Fibroblast of pulmonary artery (primary cell): ENCODE measurements at regions not wholly inside any gene's neighbourhood (a gene's known extent, or its start where the extent isn't known, plus 50 kb on each side); places are given as distances from the start of the nearest gene placed in this dataset.

Experiments
- DNase-seq: peaks from one replicate; pipeline ENCODE4 v3.0.0-alpha.2; 2010; ENCODE audit warnings: low read depth
- H3K4me3 ChIP-seq: replicated peaks from 2 replicates; pipeline ENCODE4 v1.5.1; 2011; ENCODE audit warnings: low read depth, mild to moderate bottlenecking, control low read depth, low read length, moderate library complexity
- TF ChIP-seq, protein P1 (sequence below): IDR thresholded peaks from 2 replicates; pipeline ENCODE4 v1.5.1; 2011; ENCODE audit warnings: mild to moderate bottlenecking, control low read depth, low read length, inconsistent platforms; ENCODE audit errors: missing control alignments

DNA sequence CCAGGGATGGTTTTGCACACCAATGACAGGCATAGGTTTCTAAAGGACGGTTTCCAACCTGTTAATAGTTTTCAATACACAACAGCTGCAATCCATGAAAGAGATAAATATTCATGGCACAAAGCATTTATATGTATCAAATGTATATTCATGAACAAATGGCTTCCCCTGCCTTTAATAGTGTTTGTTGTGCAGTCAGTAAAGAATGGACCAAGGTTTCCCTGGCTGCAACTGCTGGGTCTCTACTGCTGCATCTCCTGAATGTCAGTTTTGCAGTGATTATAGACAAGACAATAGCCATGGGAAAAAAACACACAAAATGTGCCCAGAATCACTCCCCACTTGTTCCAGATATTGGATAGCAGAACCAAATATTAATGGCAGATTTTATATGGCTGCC is 284.1 kb downstream of the BTG1 start:
- no peak for DNase-seq
- TF ChIP-seq, protein P1, sequence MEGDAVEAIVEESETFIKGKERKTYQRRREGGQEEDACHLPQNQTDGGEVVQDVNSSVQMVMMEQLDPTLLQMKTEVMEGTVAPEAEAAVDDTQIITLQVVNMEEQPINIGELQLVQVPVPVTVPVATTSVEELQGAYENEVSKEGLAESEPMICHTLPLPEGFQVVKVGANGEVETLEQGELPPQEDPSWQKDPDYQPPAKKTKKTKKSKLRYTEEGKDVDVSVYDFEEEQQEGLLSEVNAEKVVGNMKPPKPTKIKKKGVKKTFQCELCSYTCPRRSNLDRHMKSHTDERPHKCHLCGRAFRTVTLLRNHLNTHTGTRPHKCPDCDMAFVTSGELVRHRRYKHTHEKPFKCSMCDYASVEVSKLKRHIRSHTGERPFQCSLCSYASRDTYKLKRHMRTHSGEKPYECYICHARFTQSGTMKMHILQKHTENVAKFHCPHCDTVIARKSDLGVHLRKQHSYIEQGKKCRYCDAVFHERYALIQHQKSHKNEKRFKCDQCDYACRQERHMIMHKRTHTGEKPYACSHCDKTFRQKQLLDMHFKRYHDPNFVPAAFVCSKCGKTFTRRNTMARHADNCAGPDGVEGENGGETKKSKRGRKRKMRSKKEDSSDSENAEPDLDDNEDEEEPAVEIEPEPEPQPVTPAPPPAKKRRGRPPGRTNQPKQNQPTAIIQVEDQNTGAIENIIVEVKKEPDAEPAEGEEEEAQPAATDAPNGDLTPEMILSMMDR = no peak
- no peak overlapping the region for H3K4me3 ChIP-seq

DNA sequence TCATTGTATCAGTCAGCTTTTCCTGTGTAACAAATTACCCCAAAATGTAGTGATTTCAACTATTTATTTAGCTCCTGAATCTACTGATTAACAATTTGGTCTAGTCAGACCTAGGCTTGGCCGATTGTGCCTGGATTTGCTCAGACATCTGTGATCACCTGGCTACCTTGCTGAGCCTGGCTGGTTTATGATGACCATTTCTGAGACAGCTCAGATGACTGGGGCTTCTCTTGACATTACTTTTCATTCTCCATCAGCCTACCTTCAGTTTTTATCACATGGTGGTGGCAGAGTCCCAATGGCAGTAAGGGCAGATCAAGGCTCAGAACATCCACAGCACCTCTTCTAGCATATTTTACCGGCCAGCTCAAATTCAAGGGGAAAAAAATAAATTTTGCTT is 286.3 kb downstream of the BTG1 start:
- TF ChIP-seq, protein P1 = no peak
- no peak overlapping the region for H3K4me3 ChIP-seq
- DNase-seq = no peak

DNA sequence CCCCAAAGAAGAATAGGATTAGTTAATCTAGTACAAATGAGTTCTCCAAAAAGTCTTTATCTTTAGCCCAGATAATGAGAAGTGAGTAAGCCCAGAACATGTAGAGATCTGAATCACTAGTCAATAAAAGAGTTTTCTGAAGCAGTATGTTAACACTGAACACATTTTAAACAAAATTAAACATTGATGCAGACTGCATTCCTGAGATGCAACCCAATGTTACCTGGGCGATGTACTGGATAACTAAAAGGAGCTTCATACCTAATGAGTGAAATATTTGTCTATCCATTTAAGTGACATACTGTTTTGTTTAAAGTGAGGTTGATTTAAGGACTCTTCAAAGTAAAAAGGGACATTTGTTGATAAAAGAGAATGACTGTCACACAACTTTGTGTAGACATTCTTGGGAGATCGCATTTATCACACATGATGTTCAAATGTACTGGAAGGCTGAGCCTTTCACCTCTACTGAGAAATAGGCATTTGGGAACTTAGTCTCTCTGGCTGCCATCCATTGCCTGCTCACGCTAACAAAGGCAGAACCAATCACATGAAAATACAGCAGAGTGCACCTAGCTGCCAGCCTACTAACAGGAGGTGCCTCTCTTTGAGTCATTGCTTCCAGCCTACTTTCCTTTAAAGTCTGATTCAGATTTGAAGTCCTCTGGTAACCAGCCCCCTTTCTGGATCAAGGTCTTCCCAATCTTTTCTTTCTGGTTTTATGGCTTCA is 287.7 kb downstream of the BTG1 start:
- H3K4me3 ChIP-seq = no peak overlapping the region
- TF ChIP-seq, protein P1 = no peak
- no peak for DNase-seq

DNA sequence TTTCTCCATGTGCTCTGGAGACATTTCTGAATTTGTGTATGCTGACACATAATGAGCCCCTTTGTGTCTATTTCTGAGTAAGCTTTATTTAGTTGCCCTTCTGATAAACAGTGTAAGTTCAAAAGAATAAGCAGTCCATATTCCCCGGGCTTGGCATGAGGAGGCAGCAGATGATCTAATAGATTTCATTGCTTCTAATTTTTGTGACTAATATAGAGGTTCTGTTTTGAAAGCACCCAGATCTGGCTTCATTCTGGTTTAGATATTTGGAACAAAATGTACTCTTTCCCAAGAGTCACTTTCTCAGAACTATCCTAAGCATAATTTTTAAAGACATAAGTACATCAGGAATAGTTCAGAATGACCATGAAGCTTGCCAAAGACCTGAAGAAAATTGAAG is 290.9 kb downstream of the BTG1 start:
- no peak overlapping the region for H3K4me3 ChIP-seq
- TF ChIP-seq, protein P1 = no peak
- peak; percentile 52 for DNase-seq

DNA sequence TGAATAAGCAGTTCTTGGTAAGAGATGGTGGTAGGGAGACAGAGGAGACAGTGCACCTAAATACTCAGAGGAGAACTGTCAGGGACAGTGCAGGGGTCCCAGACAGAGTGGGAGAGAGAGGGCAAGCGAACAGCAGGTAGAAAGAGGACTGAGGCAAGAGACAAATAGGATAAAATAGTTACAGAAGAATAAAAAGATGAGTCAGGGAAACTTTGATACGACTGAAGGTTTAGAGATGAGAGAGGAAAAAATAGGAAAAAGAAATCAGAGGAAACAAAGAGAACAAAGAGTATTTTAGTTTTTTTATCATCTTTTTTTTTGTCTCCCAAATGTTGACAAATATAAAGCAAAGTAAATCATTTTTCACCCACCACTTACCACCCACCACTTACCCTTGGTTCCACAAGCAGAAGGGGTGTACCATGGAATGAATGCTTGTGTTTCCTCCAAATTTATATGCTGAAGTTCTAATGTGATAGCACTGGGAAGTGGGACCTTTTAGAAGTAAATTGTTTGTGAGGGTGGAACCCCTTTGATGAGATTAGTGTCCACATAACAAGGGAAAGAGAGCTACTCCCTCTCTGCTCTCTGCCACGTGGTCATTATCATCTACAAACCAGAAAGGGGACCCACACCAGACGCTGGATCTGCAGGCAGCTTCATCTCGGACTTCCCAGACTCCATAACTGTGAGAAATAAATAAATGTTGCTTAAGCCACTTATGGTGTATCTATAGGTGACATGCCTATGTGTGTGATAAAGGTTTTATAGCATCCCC is 292.1 kb downstream of the BTG1 start:
- TF ChIP-seq, protein P1 = no peak
- no peak overlapping the region for H3K4me3 ChIP-seq
- no peak for DNase-seq

DNA sequence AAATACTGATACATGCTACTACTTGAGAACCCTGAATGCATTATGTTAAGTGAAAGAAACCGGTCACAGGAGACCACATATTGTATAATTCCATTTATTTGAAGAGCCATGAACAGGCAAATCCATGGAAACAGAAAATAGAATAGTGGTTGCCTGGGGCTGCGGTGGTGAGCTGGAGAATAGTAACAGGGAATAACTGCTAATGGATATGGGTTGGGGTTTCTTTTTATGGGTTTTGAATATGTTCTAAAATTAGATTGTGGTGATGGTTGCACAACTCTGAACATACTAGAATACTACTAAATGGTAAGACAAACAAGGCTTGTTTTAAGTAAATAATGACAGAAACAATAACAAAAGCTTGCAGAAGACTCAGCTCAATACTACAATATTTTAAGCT is 293.0 kb downstream of the BTG1 start:
- no peak for DNase-seq
- TF ChIP-seq, protein P1 = no peak

More for the DNA sequence above, 293.0 kb downstream of the BTG1 start:
- no peak overlapping the region for H3K4me3 ChIP-seq
